Gastrocnemius medialis (tissue), 4 donors: ENCODE measurements at regions not wholly inside any gene's neighbourhood (a gene's known extent, or its start where the extent isn't known, plus 50 kb on each side); places are given as distances from the start of the nearest gene placed in this dataset.
A peak's percentile ranks its signal among the peaks of the same experiment; 100 is the strongest.

Experiments
- ATAC-seq, 2 donors: fragments of 150-250 bp; one replicate each; pipeline ENCODE4 v1.9.1; 2016
- DNase-seq, 2 donors: peaks; one replicate each; pipeline ENCODE4 v3.0.0-alpha.2; 2019
- H3K27ac ChIP-seq, 4 donors: fragments of 200-600 bp; sonication (generic); 1 replicate in 1 of 4; 2 replicates in 3 of 4; pipeline ENCODE4 v1.5.1; 2016 to 2018; ENCODE audit warnings: mild to moderate bottlenecking in 2 of 4, moderate library complexity in 1 of 4
- H3K27me3 ChIP-seq, 3 donors: fragments of 200-600 bp; sonication (generic) in 2 of 3; 1 replicate in 1 of 3; 2 replicates in 2 of 3; pipeline versions ENCODE4 v1.5.1 to v1.6.0; 2016 to 2019; ENCODE audit warnings: mild to moderate bottlenecking in 1 of 3, moderate library complexity in 1 of 3
- H3K36me3 ChIP-seq, 2 donors: fragments of 200-600 bp; sonication (generic) in 1 of 2; one replicate each; pipeline ENCODE4 v1.5.1; 2017 to 2018
- H3K4me1 ChIP-seq, 2 donors: fragments of 200-600 bp; sonication (generic) in 1 of 2; one replicate each; pipeline ENCODE4 v1.5.1; 2016 to 2017; ENCODE audit warnings: mild to moderate bottlenecking in 2 of 2
- H3K4me3 ChIP-seq, 4 donors: fragments of 200-600 bp; sonication (generic) in 3 of 4; 1 replicate in 1 of 4; 2 replicates in 3 of 4; pipeline ENCODE4 v1.5.1; 2016 to 2019; ENCODE audit warnings: mild to moderate bottlenecking in 2 of 4
- H3K9me3 ChIP-seq, 3 donors: fragments of 200-600 bp; sonication (generic) in 2 of 3; 1 replicate in 1 of 3; 2 replicates in 2 of 3; pipeline ENCODE4 v1.5.1; 2016 to 2019
- POLR2A ChIP-seq, 2 donors: fragments of 450-650 bp; IDR thresholded peaks; one replicate each; pipeline ENCODE4 v1.6.1; 2017; ENCODE audit warnings: antibody characterized with exemption in 2 of 2, mild to moderate bottlenecking in 2 of 2, moderate library complexity in 2 of 2
- in situ Hi-C, 4 donors: fragments of 200-750 bp; cut with MboI; loops; one replicate each; pipeline versions ENCODE4 v1.15.0 to v1.8.0; 2017; ENCODE audit warnings: low sequenced_read_pairs in 4 of 4
- intact Hi-C: fragments of 100-400 bp; cut with DNase I; formaldehyde crosslinking; loops from one replicate; pipeline ENCODE4 v1.15.1; 2023; ENCODE audit warnings: low total_unique reads
- TF ChIP-seq, protein P1 (sequence below), 5 experiments: fragments of 450-650 bp in 3 of 5; fragments of 200-600 bp in 2 of 5; sonication (generic) in 2 of 5; IDR thresholded peaks in 4 of 5; conservative IDR thresholded peaks in 1 of 5; 1 replicate in 4 of 5; 2 replicates in 1 of 5; pipeline ENCODE4 v1.5.1; 2016 to 2019; ENCODE audit warnings: antibody characterized with exemption in 5 of 5, mild to moderate bottlenecking in 3 of 5, moderate library complexity in 3 of 5

DNA sequence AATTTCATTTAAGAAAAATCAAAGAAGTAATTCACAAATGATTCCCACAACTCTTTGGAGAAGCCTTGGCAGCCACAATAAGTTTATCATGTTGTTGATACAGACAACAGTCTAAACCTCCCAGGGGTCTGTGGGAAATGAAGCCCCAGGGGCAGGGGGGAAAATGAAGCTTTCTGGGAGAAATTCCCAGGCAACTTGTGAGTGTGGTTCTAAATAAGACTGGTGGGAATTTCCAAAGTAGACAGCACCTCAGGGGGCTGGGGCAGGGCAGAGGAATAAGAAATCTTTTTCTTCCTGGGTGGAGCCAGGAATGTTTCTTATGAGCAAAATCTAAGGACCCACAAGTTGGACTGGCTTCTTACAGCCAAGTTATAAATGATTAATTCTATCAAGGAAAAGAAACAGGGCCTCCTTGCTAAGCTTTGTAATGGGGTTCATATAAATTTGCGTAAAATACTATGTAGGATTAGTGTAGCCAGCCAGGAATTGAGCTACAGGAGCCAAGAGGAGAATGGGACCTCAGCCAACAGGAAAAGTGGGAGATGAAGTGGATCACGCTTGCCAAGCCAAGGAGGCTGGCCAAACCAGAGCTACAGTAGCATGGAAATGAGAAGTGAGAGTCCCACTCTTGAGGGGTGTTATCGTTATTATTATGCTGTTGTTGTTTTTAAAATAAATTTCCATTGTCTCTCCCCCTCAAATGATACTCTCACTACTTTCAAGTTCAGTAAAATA, 182.9 kb upstream of the FAR2 start:
- Histone ChIP-seq H3K27me3 (no peaks in the 10 kb centered on the region), H3K4me1 (no peaks in the 10 kb centered on the region), H3K27ac (peak overlapping the region in 2 of 4 donors; percentile 3 to 36), H3K9me3 (no peaks in the 10 kb centered on the region), H3K4me3 (no peak overlapping the region), H3K36me3 (no peaks in the 10 kb centered on the region)
- no peak for ATAC-seq
- intact Hi-C loops (no loop called here), in situ Hi-C loops (no loop called here)
- no peak for TF ChIP-seq POLR2A (IDR thresholded peaks at IDR 0.05)
- TF ChIP-seq, protein P1, sequence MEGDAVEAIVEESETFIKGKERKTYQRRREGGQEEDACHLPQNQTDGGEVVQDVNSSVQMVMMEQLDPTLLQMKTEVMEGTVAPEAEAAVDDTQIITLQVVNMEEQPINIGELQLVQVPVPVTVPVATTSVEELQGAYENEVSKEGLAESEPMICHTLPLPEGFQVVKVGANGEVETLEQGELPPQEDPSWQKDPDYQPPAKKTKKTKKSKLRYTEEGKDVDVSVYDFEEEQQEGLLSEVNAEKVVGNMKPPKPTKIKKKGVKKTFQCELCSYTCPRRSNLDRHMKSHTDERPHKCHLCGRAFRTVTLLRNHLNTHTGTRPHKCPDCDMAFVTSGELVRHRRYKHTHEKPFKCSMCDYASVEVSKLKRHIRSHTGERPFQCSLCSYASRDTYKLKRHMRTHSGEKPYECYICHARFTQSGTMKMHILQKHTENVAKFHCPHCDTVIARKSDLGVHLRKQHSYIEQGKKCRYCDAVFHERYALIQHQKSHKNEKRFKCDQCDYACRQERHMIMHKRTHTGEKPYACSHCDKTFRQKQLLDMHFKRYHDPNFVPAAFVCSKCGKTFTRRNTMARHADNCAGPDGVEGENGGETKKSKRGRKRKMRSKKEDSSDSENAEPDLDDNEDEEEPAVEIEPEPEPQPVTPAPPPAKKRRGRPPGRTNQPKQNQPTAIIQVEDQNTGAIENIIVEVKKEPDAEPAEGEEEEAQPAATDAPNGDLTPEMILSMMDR (IDR thresholded peaks at IDR 0.05 in 4 of 5, conservative IDR thresholded peaks at IDR 0.05 in 1 of 5): no peak
- DNase-seq: no peak

DNA sequence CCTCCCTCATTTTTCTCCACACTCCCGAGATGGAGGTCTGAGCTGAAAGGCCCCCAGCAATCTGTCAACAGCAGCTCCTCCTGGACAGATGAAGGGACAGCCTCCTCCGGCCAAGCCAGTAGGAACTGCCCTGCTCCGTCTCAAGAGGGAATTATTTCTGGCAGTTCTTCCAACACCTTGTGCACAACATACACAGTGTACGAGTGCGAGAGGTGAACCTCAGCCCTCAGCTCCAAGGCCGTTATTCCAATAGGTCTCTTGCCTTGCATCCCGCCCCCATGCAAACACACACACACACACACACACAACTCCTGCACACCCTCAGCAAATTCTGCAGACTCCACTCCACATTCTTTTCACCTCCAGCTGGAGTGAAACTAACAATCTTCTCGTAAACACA, 181.7 kb upstream of the FAR2 start:
- Histone ChIP-seq H3K9me3 (no peaks in the 10 kb centered on the region), H3K27ac (no peak overlapping the region), H3K4me3 (no peak overlapping the region), H3K27me3 (no peaks in the 10 kb centered on the region), H3K36me3 (no peaks in the 10 kb centered on the region), H3K4me1 (no peaks in the 10 kb centered on the region)
- ATAC-seq (no peak), DNase-seq (no peak)
- in situ Hi-C loops (no loop called here), intact Hi-C loops (no loop called here)
- TF ChIP-seq, protein P1 (IDR thresholded peaks at IDR 0.05 in 4 of 5, conservative IDR thresholded peaks at IDR 0.05 in 1 of 5): no peak
- no peak for TF ChIP-seq POLR2A (IDR thresholded peaks at IDR 0.05)

DNA sequence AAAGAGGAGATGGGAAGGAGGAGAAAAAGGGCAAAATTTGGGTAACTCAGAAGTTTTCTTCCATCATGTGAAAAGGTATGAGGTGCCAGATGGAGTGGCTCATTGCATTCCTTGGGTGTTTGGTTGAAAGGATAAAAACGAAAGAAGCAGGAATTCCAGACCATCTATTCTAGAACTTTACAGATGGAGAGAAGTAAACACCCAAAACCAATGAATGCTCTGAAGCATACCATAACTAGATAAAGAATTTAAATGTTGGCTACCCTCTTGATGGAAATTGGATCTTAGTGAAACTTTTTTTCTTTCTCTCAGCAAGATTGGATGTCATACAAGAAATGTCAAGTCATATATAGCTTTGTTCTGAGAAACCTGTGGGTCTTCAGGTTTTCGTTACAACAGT, 175.6 kb upstream of the FAR2 start:
- ATAC-seq: no peak
- Histone ChIP-seq H3K27ac (no peak overlapping the region), H3K4me1 (no peaks in the 10 kb centered on the region), H3K36me3 (no peaks in the 10 kb centered on the region), H3K4me3 (no peak overlapping the region), H3K27me3 (no peaks in the 10 kb centered on the region), H3K9me3 (no peaks in the 10 kb centered on the region)
- TF ChIP-seq, protein P1 (IDR thresholded peaks at IDR 0.05 in 4 of 5, conservative IDR thresholded peaks at IDR 0.05 in 1 of 5): no peak
- no peak for TF ChIP-seq POLR2A (IDR thresholded peaks at IDR 0.05)
- DNase-seq: no peak
- in situ Hi-C loops: no loop called here
- intact Hi-C loops: no loop called here

GRCh38 chr12:28974166-28974565, 174.9 kb upstream of the FAR2 start:
- no peak overlapping the region for H3K27ac ChIP-seq
- no peak overlapping the region for H3K4me3 ChIP-seq
- in situ Hi-C loops: no loop called here
- TF ChIP-seq POLR2A (IDR thresholded peaks at IDR 0.05): no peak
- TF ChIP-seq, protein P1 (IDR thresholded peaks at IDR 0.05 in 4 of 5, conservative IDR thresholded peaks at IDR 0.05 in 1 of 5): no peak
- no peaks in the 10 kb centered on the region for H3K9me3 ChIP-seq
- ATAC-seq (no peak), DNase-seq (no peak)
- no peaks in the 10 kb centered on the region for H3K27me3 ChIP-seq
- H3K36me3 ChIP-seq: no peaks in the 10 kb centered on the region
- no peaks in the 10 kb centered on the region for H3K4me1 ChIP-seq
- intact Hi-C loops: no loop called here

- no peak for ATAC-seq
- in situ Hi-C loops: no loop called here
These were observed 174.2 kb upstream of the FAR2 start for GRCh38 chr12:28974883-28975282.

More at GRCh38 chr12:28974883-28975282, 174.2 kb upstream of the FAR2 start:
- TF ChIP-seq POLR2A (IDR thresholded peaks at IDR 0.05): no peak
- TF ChIP-seq, protein P1 (IDR thresholded peaks at IDR 0.05 in 4 of 5, conservative IDR thresholded peaks at IDR 0.05 in 1 of 5): no peak
- intact Hi-C loops: no loop called here
- no peaks in the 10 kb centered on the region for H3K9me3 ChIP-seq
- H3K27ac ChIP-seq: no peak overlapping the region
- DNase-seq: no peak
- H3K4me3 ChIP-seq: no peak overlapping the region
- no peaks in the 10 kb centered on the region for H3K27me3 ChIP-seq
- H3K4me1 ChIP-seq: no peaks in the 10 kb centered on the region
- H3K36me3 ChIP-seq: no peaks in the 10 kb centered on the region
